Mesendoderm (in vitro differentiated cells): ENCODE measurements at regions not wholly inside any gene's neighbourhood (a gene's known extent, or its start where the extent isn't known, plus 50 kb on each side); places are given as distances from the start of the nearest gene placed in this dataset.
A peak's percentile ranks its signal among the peaks of the same experiment; 100 is the strongest.

Experiments
- DNase-seq: peaks from one replicate; pipeline ENCODE4 v3.0.0; 2013
- H2AK5ac ChIP-seq: 2 replicates; pipeline ENCODE4 v1.6.1; 2013; ENCODE audit warnings: low read length, inconsistent platforms
- H2BK120ac ChIP-seq: 2 replicates; pipeline ENCODE4 v1.6.1; 2013; ENCODE audit warnings: low read depth, mild to moderate bottlenecking, low read length, moderate library complexity, mixed read lengths
- H2BK15ac ChIP-seq: replicated peaks from 2 replicates; pipeline ENCODE4 v1.6.1; 2013; ENCODE audit warnings: low read depth, mild to moderate bottlenecking, moderate library complexity
- H2BK5ac ChIP-seq: 2 replicates; pipeline ENCODE4 v1.6.1; 2013; ENCODE audit warnings: low read length, inconsistent platforms
- H3K18ac ChIP-seq: 2 replicates; pipeline ENCODE4 v1.6.1; 2013; ENCODE audit warnings: mild to moderate bottlenecking, low read length, mixed read lengths
- H3K23ac ChIP-seq: one replicate; pipeline ENCODE4 v1.6.1; 2013; ENCODE audit warnings: low read length
- H3K27ac ChIP-seq: 2 replicates; pipeline ENCODE4 v1.5.1; 2013; ENCODE audit warnings: low read depth, mild to moderate bottlenecking, inconsistent platforms, low read length, moderate library complexity
- H3K27me3 ChIP-seq: 2 replicates; pipeline ENCODE4 v1.6.1; 2013; ENCODE audit warnings: low read length, control low read depth, mild to moderate bottlenecking, inconsistent platforms; ENCODE audit not compliant: insufficient read depth, poor library complexity
- H3K36me3 ChIP-seq: 2 replicates; pipeline ENCODE4 v1.6.1; 2013; ENCODE audit warnings: low read length, inconsistent platforms; ENCODE audit not compliant: control insufficient read depth, insufficient read depth
- H3K4ac ChIP-seq: one replicate; pipeline ENCODE4 v1.6.1; 2013; ENCODE audit warnings: low read depth, mild to moderate bottlenecking, low read length, moderate library complexity
- H3K4me1 ChIP-seq: 2 replicates; pipeline ENCODE4 v1.6.1; 2013; ENCODE audit warnings: low read depth, low read length, inconsistent platforms; ENCODE audit not compliant: control insufficient read depth
- H3K4me2 ChIP-seq: 2 replicates; pipeline ENCODE4 v1.6.1; 2013; ENCODE audit warnings: low read length
- H3K4me3 ChIP-seq: 2 replicates; pipeline ENCODE4 v1.5.1; 2013; ENCODE audit warnings: mild to moderate bottlenecking, low read length
- H3K56ac ChIP-seq: one replicate; pipeline ENCODE4 v1.6.1; 2013; ENCODE audit warnings: low read length
- H3K79me1 ChIP-seq: 2 replicates; pipeline ENCODE4 v1.6.1; 2013; ENCODE audit warnings: low read length, inconsistent platforms
- H3K79me2 ChIP-seq: 2 replicates; pipeline ENCODE4 v1.6.1; 2013; ENCODE audit warnings: mild to moderate bottlenecking, low read length; ENCODE audit not compliant: control insufficient read depth, insufficient read depth
- H3K9ac ChIP-seq: 2 replicates; pipeline ENCODE4 v1.6.1; 2013; ENCODE audit warnings: low read length, inconsistent platforms
- H4K5ac ChIP-seq: one replicate; pipeline ENCODE4 v1.6.1; 2013; ENCODE audit warnings: low read length
- H4K8ac ChIP-seq: one replicate; pipeline ENCODE4 v1.6.1; 2013; ENCODE audit warnings: low read depth, mild to moderate bottlenecking, control low read depth, low read length, moderate library complexity
- WGBS: extraction: QIAGEN DNeasy Blood & Tissue Kit; methylation state at CpG from one replicate; pipeline ENCODE4 v1.1.7; 2013; ENCODE audit warnings: low lambda C conversion rate, missing lambda C conversion rate; ENCODE audit not compliant: insufficient coverage; ENCODE audit errors: extremely low coverage; 5-methylcytosine and 5-hydroxymethylcytosine counted together

DNA sequence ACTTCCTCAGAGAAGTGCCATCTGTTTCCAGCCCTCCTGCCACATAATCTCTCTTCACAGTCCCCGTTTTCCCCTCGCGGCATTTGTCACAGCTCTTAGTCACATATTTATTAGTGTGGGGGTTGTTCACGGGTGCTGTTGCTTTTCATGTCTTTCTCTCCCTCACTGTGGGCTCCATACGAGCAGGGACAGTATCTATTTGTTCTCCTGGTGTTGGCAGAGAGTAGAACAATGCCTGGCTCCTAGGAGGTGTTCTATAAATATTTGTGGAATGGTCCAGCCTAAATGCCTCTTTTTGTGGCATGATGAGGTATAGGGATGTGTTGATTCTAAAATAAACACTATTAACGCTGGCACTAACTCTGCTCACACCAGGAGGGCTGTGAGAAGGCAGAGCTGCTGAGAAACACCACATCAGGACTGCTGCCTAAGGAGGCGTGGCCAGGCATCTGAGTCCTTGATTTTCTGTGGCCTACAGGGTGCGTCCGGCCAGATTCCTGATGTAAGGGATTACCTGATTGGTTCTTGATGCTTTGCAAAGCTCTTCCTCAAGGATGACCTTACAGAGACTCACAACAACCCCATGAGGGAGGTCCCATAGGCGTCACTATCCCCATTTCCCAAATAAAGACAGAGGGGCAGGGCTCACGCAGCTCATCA is 219.8 kb upstream of the ARID1B start:
- Histone ChIP-seq H3K4ac (no peak overlapping the region), H2BK120ac (no peak overlapping the region), H3K79me1 (no peaks in the 10 kb centered on the region), H3K9ac (no peak overlapping the region), H3K23ac (no peak overlapping the region), H3K36me3 (no peaks in the 10 kb centered on the region), H3K79me2 (no peaks in the 10 kb centered on the region), H4K5ac (no peak overlapping the region), H3K18ac (no peak overlapping the region), H2AK5ac (no peak overlapping the region), H2BK5ac (no peak overlapping the region), H3K27me3 (no peaks in the 10 kb centered on the region), H3K27ac (no peak overlapping the region), H4K8ac (no peak overlapping the region), H3K4me3 (no peak overlapping the region), H3K56ac (no peak overlapping the region), H3K4me1 (no peaks in the 10 kb centered on the region), H3K4me2 (no peak overlapping the region), H2BK15ac (no peak overlapping the region)
- WGBS, result no CpG with 5 or more reads among the region's 11 CpGs
- DNase-seq, result peak; percentile 82

DNA sequence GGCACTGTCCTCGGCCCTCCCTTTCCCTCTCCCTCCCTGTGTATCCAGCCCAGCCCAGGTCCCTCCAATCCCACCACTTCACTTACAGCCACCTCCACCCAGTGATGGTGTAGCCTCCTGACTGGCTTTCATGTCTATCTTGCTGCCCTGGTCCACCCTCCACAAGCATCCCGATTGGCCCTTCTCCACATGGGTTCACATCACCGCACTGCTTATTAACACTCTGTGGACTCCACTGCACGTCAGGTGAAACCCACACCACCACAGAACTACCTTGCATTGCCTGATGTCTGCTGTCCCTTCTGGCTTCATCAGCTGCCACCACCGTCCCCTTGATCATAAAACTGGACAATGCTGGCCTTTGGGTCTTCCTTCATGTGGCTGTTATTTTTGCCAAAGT is 220.4 kb upstream of the ARID1B start:
- H3K79me1 ChIP-seq, result no peaks in the 10 kb centered on the region
- no peak overlapping the region for H2BK15ac ChIP-seq
- no peak for DNase-seq
- no peak overlapping the region for H3K23ac ChIP-seq
- no peak overlapping the region for H3K4me2 ChIP-seq
- no peaks in the 10 kb centered on the region for H3K79me2 ChIP-seq
- H2BK5ac ChIP-seq, result no peak overlapping the region
- H4K8ac ChIP-seq, result no peak overlapping the region
- no peaks in the 10 kb centered on the region for H3K4me1 ChIP-seq
- H3K4ac ChIP-seq, result no peak overlapping the region
- no peak overlapping the region for H3K9ac ChIP-seq
- no peak overlapping the region for H4K5ac ChIP-seq
- H3K56ac ChIP-seq, result no peak overlapping the region
- no peak overlapping the region for H3K4me3 ChIP-seq
- H2AK5ac ChIP-seq, result no peak overlapping the region
- H3K27ac ChIP-seq, result no peak overlapping the region
- H3K36me3 ChIP-seq, result no peaks in the 10 kb centered on the region
- no peak overlapping the region for H3K18ac ChIP-seq
- no peaks in the 10 kb centered on the region for H3K27me3 ChIP-seq
- WGBS, result no CpG with 5 or more reads among the region's 5 CpGs
- H2BK120ac ChIP-seq, result no peak overlapping the region

DNA sequence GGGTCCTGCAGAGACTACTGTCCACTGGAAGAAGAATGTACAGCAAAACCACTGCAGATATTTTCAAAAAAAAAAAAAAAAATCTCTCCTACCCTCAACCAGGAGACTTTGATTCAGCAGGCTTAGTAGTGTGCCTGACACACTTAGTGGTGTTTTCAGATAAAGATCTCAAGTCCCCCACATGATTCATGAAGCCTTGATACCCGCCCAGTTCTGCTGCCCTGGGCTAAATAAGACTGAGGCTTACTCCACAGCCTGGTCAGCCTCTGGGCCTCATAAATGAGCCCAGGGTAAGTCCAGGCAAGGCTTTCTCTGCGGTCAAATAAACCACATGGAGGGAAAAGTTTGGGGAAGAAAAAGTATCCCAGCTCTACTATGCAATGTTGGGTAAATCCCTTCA is 222.1 kb upstream of the ARID1B start:
- Histone ChIP-seq H3K23ac (no peak overlapping the region), H3K27ac (no peak overlapping the region), H4K5ac (no peak overlapping the region), H3K4me1 (no peaks in the 10 kb centered on the region), H3K36me3 (no peaks in the 10 kb centered on the region), H2AK5ac (no peak overlapping the region), H3K4me3 (no peak overlapping the region), H2BK120ac (no peak overlapping the region), H3K18ac (no peak overlapping the region), H2BK15ac (no peak overlapping the region), H3K56ac (no peak overlapping the region), H2BK5ac (no peak overlapping the region), H4K8ac (no peak overlapping the region), H3K79me2 (no peaks in the 10 kb centered on the region), H3K4ac (no peak overlapping the region), H3K27me3 (no peaks in the 10 kb centered on the region), H3K79me1 (no peaks in the 10 kb centered on the region), H3K4me2 (no peak overlapping the region), H3K9ac (no peak overlapping the region)
- no peak for DNase-seq
- WGBS, result no CpG with 5 or more reads among the region's 2 CpGs

DNA sequence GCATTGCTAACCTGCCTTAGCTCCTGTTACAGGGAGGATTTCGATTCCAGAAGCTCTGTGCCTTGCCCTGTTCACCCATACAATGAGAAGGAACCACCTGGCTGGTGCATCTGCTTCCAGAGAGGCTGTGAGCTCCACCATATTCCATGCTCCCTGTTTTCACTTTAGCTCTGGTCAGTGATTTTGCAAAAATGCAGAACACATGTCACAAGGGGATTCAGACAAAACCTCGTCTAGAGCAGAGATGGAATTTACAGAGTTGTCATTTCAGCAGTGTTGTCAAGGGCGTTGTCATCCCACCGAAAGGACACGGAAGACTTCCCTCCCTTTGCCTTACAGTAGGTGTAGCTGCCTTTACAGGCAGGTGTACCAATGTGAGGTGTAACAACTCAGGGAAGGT is 223.0 kb upstream of the ARID1B start:
- Histone ChIP-seq H3K23ac (no peak overlapping the region), H3K56ac (no peak overlapping the region)

DNA sequence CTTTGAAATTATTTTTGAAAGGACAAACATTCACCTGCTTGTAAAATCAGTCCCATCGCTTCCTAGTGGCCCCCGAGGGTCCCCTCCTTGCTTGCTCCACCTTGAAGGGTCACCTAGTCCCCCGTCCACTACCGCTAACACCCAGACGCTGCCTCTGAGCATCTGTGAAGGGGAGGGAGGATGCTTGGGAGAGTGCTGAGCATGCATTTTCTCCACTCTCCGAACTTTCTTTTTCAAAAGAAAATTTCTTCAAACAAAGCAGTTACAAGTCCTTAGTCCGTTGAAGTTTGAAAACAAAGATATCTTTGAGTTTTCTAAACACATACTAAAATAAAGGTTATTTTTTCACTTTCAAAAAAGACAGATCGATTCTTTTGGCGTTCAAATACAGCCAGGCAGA is 224.3 kb upstream of the ARID1B start:
- Histone ChIP-seq H3K23ac (no peak overlapping the region), H2AK5ac (no peak overlapping the region), H3K27me3 (no peaks in the 10 kb centered on the region), H3K56ac (no peak overlapping the region), H3K4me1 (no peaks in the 10 kb centered on the region), H2BK5ac (no peak overlapping the region), H3K4me2 (no peak overlapping the region), H4K8ac (no peak overlapping the region), H2BK15ac (no peak overlapping the region), H3K27ac (no peak overlapping the region), H3K79me1 (no peaks in the 10 kb centered on the region), H3K4me3 (no peak overlapping the region), H3K18ac (no peak overlapping the region), H3K36me3 (no peaks in the 10 kb centered on the region), H3K4ac (no peak overlapping the region), H3K79me2 (no peaks in the 10 kb centered on the region), H4K5ac (no peak overlapping the region), H2BK120ac (no peak overlapping the region), H3K9ac (no peak overlapping the region)
- no peak for DNase-seq
- WGBS, result no CpG with 5 or more reads among the region's 9 CpGs

More for the DNA sequence above, 223.0 kb upstream of the ARID1B start:
- Histone ChIP-seq H3K79me2 (no peaks in the 10 kb centered on the region), H4K5ac (no peak overlapping the region), H3K27ac (no peak overlapping the region), H3K4me2 (no peak overlapping the region), H4K8ac (no peak overlapping the region), H3K79me1 (no peaks in the 10 kb centered on the region), H3K4me3 (no peak overlapping the region), H3K4me1 (no peaks in the 10 kb centered on the region), H3K27me3 (no peaks in the 10 kb centered on the region), H2BK120ac (no peak overlapping the region), H3K9ac (no peak overlapping the region), H2BK5ac (no peak overlapping the region), H3K4ac (no peak overlapping the region), H2AK5ac (no peak overlapping the region), H3K18ac (no peak overlapping the region), H3K36me3 (no peaks in the 10 kb centered on the region), H2BK15ac (no peak overlapping the region)
- DNase-seq, result no peak
- no CpG with 5 or more reads among the region's 5 CpGs for WGBS

DNA sequence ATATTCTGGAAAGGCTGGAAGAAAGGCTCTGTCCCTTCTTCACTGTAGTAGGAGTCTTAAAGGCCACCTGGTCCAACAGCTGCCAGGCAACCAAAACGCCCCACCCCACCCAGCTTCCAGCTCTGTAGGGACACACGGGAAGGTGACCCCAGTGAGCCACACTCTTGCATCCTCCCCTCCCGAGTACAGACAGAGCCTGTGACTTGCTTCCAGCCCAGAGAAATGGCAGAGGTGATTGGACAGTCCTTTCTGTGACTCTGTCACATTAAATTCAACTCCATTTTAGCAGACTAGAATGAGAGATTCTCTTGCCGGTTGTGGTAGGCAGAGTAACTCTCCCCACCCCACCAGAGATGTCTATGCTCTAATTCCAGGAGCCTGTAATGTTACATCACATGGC is 226.2 kb upstream of the ARID1B start:
- H4K8ac ChIP-seq, result no peak overlapping the region
- H3K4ac ChIP-seq, result no peak overlapping the region
- no peak overlapping the region for H3K27ac ChIP-seq
- H3K79me1 ChIP-seq, result no peaks in the 10 kb centered on the region
- H3K27me3 ChIP-seq, result no peaks in the 10 kb centered on the region
- no peak overlapping the region for H2BK120ac ChIP-seq
- H3K4me2 ChIP-seq, result no peak overlapping the region
- H2BK5ac ChIP-seq, result no peak overlapping the region
- H3K4me3 ChIP-seq, result no peak overlapping the region
- no peak for DNase-seq
- H3K36me3 ChIP-seq, result no peaks in the 10 kb centered on the region
- H3K9ac ChIP-seq, result no peak overlapping the region
- no peak overlapping the region for H3K18ac ChIP-seq
- no peak overlapping the region for H2AK5ac ChIP-seq
- H3K4me1 ChIP-seq, result no peaks in the 10 kb centered on the region
- H4K5ac ChIP-seq, result no peak overlapping the region
- H2BK15ac ChIP-seq, result no peak overlapping the region
- no CpG with 5 or more reads among the region's 4 CpGs for WGBS
- H3K56ac ChIP-seq, result no peak overlapping the region
- H3K23ac ChIP-seq, result no peak overlapping the region
- no peaks in the 10 kb centered on the region for H3K79me2 ChIP-seq
